ENCODE measurements at regions not wholly inside any gene's neighbourhood (a gene's known extent, or its start where the extent isn't known, plus 50 kb on each side); places are given as distances from the start of the nearest gene placed in this dataset.

DNA sequence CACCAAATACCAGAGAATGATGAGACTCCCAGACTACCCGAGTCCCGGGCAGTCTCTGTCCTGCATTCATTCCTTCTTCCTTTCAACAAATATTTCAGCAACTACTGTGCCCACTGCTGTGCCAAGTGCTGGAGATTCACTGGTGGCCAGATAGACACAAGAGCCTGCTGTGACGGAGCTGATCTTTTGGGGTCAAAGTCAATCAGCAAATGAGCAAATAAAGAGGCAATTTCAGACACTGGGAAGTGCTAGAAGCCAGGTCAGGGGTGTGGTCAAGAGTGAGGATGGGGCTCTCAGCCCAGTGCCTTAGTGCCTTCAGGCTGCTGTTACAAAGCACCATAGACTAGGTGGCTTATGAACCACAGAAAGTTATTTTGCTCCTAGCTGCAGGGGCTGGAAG, 104.9 kb upstream of the IQSEC1 start:
- Histone ChIP-seq H2BK20ac (ENCODE audit: low read depth, low read length) (no peak overlapping the region), H3K9me3 (ENCODE audit: control insufficient read depth, insufficient read depth, low read length) (peaks cover 7% of the 10 kb centered on the region), H3K14ac (replicated peaks; ENCODE audit: low read depth, low read length) (no peak overlapping the region), H4K5ac (ENCODE audit: low read depth, low read length) (no peak overlapping the region), H3K18ac (ENCODE audit: low read depth, low read length) (no peak overlapping the region), H2AK9ac (replicated peaks; ENCODE audit: low read depth, low read length, poor library complexity) (no peak overlapping the region), H3K56ac (ENCODE audit: extremely low read depth, insufficient read depth, low read length) (no peak overlapping the region), H4K8ac (ENCODE audit: low read depth in 2 of 2, low read length in 2 of 2) (no peak overlapping the region), H3K23ac (ENCODE audit: low read depth, low read length) (no peak overlapping the region), H3K4me3 (ENCODE audit: insufficient read depth, low read depth, low read length) (no peak overlapping the region), H2BK5ac (ENCODE audit: low read depth, low read length, poor library complexity, severe bottlenecking) (no peak overlapping the region), H3K9me1 (ENCODE audit: insufficient read depth, low read length) (no peaks in the 10 kb centered on the region), H3K9ac (ENCODE audit: low read depth, low read length) (no peak overlapping the region), H3K27ac (ENCODE audit: insufficient read depth, low read length) (no peak overlapping the region), H3K4me2 (ENCODE audit: low read depth, low read length) (no peak overlapping the region), H4K20me1 (ENCODE audit: insufficient read depth, low read length) (no peaks in the 10 kb centered on the region), H3K4me1 (ENCODE audit: control insufficient read depth, insufficient read depth, low read length) (no peaks in the 10 kb centered on the region), H2BK15ac (ENCODE audit: low read depth, low read length) (no peak overlapping the region), H3K4ac (ENCODE audit: low read depth, low read length) (no peak overlapping the region), H3K36me3 (ENCODE audit: control insufficient read depth, insufficient read depth, low read length) (no peaks in the 10 kb centered on the region), H3K27me3 (ENCODE audit: control insufficient read depth, insufficient read depth, low read length) (no peaks in the 10 kb centered on the region), H2BK120ac (ENCODE audit: low read depth, low read length) (no peak overlapping the region), H2AK5ac (ENCODE audit: low read depth, low read length) (no peak overlapping the region), H4K91ac (ENCODE audit: insufficient read depth, low read depth, low read length) (no peak overlapping the region), H2AFZ (replicated peaks; ENCODE audit: low read length, poor library complexity) (no peak overlapping the region), H3K79me1 (ENCODE audit: low read depth in 1 of 2, low read length in 2 of 2) (no peaks in the 10 kb centered on the region)
- ATAC-seq (ENCODE audit: low read depth) (no peak), DNase-seq (no peak)
- BruUV-seq (replicated peaks), result no TSS peak
- dilution Hi-C loops (cut with HindIII; ENCODE audit: low sequenced_read_pairs, unreplicated experiment), result no loop called here
- ChIA-PET POLR2A (ENCODE audit: unreplicated experiment) (no interaction called here), CTCF (no interaction called here)
- intact Hi-C loops (cut with micrococcal nuclease), result no loop called here
- in situ Hi-C loops (cut with MboI; ENCODE audit: low sequenced_read_pairs), result no loop called here
- WGBS, 2 experiments (ENCODE audit: extremely low coverage in 2 of 2, insufficient read length in 1 of 2), result 33% methylated on average over 1 of the region's 3 CpGs; no CpG with 5 or more reads in 1 of the 2 experiments
- TF ChIP-seq MAZ (IDR thresholded peaks at IDR 0.05; ENCODE audit: borderline replicate concordance, low read depth, low read length) (no peak), POLR2A (IDR thresholded peaks at IDR 0.05; ENCODE audit: low read depth, low read length) (no peak), RCOR1 (IDR thresholded peaks at IDR 0.05; ENCODE audit: insufficient replicate concordance, low read length) (no peak), MXI1 (IDR thresholded peaks at IDR 0.05; ENCODE audit: borderline replicate concordance, low read depth, low read length) (no peak), CEBPB (IDR thresholded peaks at IDR 0.05; ENCODE audit: low read depth, low read length) (no peak), RAD21 (IDR thresholded peaks at IDR 0.05; ENCODE audit: low read length) (no peak), RFX5 (IDR thresholded peaks at IDR 0.05; ENCODE audit: low read depth, low read length) (no peak), FOS (IDR thresholded peaks at IDR 0.05; ENCODE audit: low read depth, low read length) (no peak)
